ENCODE measurements at regions not wholly inside any gene's neighbourhood (a gene's known extent, or its start where the extent isn't known, plus 50 kb on each side); places are given as distances from the start of the nearest gene placed in this dataset.

DNA sequence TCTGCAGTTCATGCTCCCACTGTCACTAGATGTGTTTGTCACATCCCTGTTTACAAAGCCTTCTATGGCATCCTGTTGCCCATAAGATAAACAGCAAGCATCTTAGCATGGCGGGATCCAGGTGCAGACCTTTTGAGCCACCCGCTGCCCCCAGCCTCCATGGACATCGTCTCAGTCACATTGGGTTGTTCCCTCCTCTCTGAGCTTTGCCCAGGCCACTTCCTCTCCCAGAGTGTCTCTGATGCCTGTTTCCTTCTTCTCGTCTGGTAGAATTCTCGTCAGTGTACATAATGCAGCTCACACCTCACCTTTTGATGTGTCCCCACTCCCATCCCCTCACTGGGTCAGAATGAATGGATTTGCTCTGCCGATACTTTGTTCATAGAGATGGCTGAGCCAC is 239.0 kb upstream of the APCDD1 start:
- TF ChIP-seq, protein P1, sequence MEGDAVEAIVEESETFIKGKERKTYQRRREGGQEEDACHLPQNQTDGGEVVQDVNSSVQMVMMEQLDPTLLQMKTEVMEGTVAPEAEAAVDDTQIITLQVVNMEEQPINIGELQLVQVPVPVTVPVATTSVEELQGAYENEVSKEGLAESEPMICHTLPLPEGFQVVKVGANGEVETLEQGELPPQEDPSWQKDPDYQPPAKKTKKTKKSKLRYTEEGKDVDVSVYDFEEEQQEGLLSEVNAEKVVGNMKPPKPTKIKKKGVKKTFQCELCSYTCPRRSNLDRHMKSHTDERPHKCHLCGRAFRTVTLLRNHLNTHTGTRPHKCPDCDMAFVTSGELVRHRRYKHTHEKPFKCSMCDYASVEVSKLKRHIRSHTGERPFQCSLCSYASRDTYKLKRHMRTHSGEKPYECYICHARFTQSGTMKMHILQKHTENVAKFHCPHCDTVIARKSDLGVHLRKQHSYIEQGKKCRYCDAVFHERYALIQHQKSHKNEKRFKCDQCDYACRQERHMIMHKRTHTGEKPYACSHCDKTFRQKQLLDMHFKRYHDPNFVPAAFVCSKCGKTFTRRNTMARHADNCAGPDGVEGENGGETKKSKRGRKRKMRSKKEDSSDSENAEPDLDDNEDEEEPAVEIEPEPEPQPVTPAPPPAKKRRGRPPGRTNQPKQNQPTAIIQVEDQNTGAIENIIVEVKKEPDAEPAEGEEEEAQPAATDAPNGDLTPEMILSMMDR (conservative IDR thresholded peaks at IDR 0.05; ENCODE audit: low read depth): no peak
- DNase-seq (ENCODE audit: low spot score): no peak
- H3K27ac ChIP-seq: no peak overlapping the region
- CTCF ChIA-PET: interaction anchor here (0.6 kb wide), 1 partner anchor 194 kb away, joined by 7 read pairs; no protein-coding TSS in a partner anchor
- POLR2A ChIA-PET (ENCODE audit: low non-redundant PET): no interaction called here

DNA sequence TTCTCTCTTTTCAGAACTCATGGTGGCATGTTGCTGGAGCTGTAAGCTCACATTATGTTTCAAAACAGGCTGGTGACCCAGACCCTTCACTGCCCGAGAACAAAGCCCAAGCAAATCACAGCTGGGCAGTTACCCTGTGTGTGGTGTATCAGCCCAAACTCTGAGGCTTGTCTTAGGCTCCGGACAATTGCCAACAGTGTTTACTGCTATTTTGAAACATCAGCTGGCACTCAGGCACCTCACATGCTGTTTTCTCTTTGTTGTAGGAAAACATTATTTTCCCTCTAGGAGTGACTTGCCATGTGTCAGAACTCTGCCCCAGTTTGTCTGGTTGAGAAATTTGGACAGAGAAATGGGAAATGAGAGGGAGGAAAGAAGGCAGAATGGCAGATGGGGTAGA is 237.6 kb upstream of the APCDD1 start:
- POLR2A ChIA-PET (ENCODE audit: low non-redundant PET): no interaction called here
- CTCF ChIA-PET: no interaction called here
- DNase-seq (ENCODE audit: low spot score): no peak
- H3K27ac ChIP-seq: no peak overlapping the region
- TF ChIP-seq, protein P1 (conservative IDR thresholded peaks at IDR 0.05; ENCODE audit: low read depth): no peak

DNA sequence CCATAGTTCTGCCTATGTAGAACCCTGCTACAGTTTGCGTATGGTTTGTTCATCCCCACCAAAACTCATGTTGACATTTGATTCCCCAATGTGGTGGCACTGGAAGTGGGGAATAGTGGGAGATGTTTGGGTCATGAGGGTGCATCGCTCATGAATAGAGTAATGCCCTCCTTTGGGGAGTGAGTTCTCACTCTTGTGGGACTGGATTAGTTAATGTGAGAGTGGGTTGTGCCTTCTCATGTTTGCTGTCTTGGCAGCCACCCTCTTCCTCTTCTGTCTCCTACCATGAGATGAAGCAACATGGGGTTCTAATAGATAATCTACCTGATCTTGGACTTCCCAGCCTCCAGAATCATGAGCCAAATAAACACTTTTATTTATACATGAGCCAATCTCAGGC is 237.2 kb upstream of the APCDD1 start:
- POLR2A ChIA-PET (ENCODE audit: low non-redundant PET): no interaction called here
- CTCF ChIA-PET: no interaction called here
- TF ChIP-seq, protein P1 (conservative IDR thresholded peaks at IDR 0.05; ENCODE audit: low read depth): no peak
- H3K27ac ChIP-seq: no peak overlapping the region
- no peak for DNase-seq (ENCODE audit: low spot score)

DNA sequence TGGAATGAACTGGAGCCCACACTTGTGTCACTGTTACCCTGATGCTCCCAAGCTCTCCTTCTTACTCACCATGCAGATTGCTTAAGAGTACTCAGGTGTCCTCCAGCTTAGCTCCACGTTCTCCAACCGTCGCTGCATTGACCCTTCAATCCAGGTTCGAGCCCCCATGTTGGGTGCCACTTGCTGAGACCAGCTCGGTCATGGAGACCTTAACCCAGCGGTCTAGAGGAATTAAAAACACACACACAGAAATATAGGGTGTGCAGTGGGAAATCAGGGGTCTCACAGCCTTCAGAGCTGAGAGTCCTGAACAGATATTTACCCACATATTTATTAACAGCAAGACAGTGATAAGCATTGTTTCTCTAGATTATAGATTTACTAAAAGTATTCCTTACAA is 229.1 kb upstream of the APCDD1 start:
- POLR2A ChIA-PET (ENCODE audit: low non-redundant PET): no interaction called here
- DNase-seq (ENCODE audit: low spot score): no peak
- H3K27ac ChIP-seq: no peak overlapping the region
- CTCF ChIA-PET: no interaction called here
- TF ChIP-seq, protein P1 (conservative IDR thresholded peaks at IDR 0.05; ENCODE audit: low read depth): no peak

DNA sequence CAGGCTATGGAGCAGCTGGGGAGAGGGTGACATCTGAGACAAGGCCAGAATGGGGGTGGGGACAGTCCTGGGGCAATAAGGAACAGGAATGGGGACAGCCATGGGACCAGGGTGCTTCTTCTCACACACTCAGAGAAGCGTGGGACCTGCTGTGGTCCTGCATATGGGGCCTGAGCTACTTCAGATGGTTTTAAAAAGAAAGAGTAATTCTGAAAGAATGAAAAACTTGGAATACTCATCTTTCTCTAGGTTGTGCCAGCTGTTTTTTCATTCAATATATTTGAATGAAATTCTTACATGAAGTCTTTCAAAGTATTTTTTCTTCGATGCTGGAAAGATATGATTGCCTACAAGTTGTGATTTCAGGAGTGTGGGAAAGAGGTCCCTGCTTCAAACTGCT is 227.5 kb upstream of the APCDD1 start:
- CTCF ChIA-PET: no interaction called here
- TF ChIP-seq, protein P1 (conservative IDR thresholded peaks at IDR 0.05; ENCODE audit: low read depth): no peak
- DNase-seq (ENCODE audit: low spot score): no peak
- H3K27ac ChIP-seq: no peak overlapping the region
- POLR2A ChIA-PET (ENCODE audit: low non-redundant PET): no interaction called here

DNA sequence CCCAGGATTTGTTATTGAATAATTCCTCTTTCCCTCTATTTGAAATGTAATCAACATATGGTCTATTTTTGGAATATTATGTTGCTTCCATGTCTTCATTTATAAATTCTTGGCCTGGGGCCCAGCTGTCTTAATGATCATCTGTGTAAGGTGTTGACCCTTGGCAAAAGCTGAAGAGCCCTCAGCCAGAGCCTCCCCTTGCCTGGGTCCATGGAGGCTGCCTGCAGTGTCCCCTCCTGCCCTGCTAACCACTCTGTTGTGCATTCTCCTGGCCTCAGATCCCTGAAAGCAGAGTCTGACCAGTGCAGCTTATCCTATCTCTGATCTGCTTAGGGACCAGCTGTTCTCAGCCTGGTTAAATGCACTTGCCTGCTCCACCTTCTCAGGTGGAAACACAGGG is 226.1 kb upstream of the APCDD1 start:
- no peak for DNase-seq (ENCODE audit: low spot score)
- TF ChIP-seq, protein P1 (conservative IDR thresholded peaks at IDR 0.05; ENCODE audit: low read depth): no peak
- ChIA-PET CTCF (interaction anchor here (0.7 kb wide), 1 partner anchor 196 kb away, joined by 5 read pairs; no protein-coding TSS in a partner anchor), POLR2A (ENCODE audit: low non-redundant PET) (no interaction called here)
- H3K27ac ChIP-seq: no peak overlapping the region

DNA sequence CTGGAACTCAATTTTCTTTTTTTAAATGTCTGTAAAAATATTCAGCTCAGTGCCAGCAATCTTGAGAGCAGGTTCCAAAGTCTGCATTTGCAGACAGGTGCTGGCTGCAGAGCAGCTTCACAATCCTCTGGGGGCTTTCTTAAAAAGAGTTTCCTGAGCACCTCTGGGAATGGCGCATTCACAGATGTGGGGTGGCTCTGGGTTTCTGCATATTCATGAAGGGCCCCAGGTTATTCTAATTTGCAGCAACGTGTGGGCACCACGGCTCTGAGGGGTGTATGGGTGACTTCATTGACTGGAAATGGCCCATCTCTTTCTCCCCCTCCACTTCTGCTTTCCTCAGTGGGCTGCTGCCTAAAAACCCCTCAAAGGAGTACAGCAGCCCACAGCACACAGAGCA is 225.0 kb upstream of the APCDD1 start:
- CTCF ChIA-PET: no interaction called here
- H3K27ac ChIP-seq: no peak overlapping the region; the same call in 1 of the 2 replicates
- TF ChIP-seq, protein P1 (conservative IDR thresholded peaks at IDR 0.05; ENCODE audit: low read depth): no peak
- DNase-seq (ENCODE audit: low spot score): no peak
- POLR2A ChIA-PET (ENCODE audit: low non-redundant PET): no interaction called here
